Ovary (tissue), 7 donors: ENCODE measurements at regions not wholly inside any gene's neighbourhood (a gene's known extent, or its start where the extent isn't known, plus 50 kb on each side); places are given as distances from the start of the nearest gene placed in this dataset.

ENCODE experiments used
- DNase-seq, 5 donors: peaks; one replicate each; pipeline ENCODE4 v3.0.0-alpha.2; 2019 to 2020
- H3K27ac ChIP-seq, 2 donors: fragments of 200-600 bp; one replicate each; pipeline versions ENCODE4 v1.5.1 to v1.8.0; 2019 to 2022
- H3K27me3 ChIP-seq: fragments of 200-600 bp; one replicate; pipeline ENCODE4 v1.8.0; 2022
- H3K36me3 ChIP-seq: fragments of 200-600 bp; sonication (generic); one replicate; pipeline ENCODE4 v1.5.1; 2019
- H3K4me1 ChIP-seq: one replicate; pipeline ENCODE4 v1.8.1; 2013; ENCODE audit warnings: mild to moderate bottlenecking, moderate library complexity; ENCODE audit not compliant: insufficient read depth
- H3K4me3 ChIP-seq: fragments of 200-600 bp; sonication (generic); one replicate; pipeline ENCODE4 v1.5.1; 2017
- H3K9me3 ChIP-seq, 2 donors: fragments of 200-600 bp in 1 of 2; sonication (generic) in 1 of 2; one replicate each; pipeline versions ENCODE4 v1.5.1 to v1.8.1; 2013 to 2019; ENCODE audit warnings: mild to moderate bottlenecking in 1 of 2, moderate library complexity in 1 of 2
- EP300 ChIP-seq: sonication (generic); formaldehyde crosslinking; IDR thresholded peaks from one replicate; pipeline ENCODE4 v1.6.1; 2017; ENCODE audit warnings: antibody characterized with exemption
- POLR2A ChIP-seq: fragments of 450-650 bp; IDR thresholded peaks from one replicate; pipeline ENCODE4 v1.6.1; 2017; ENCODE audit warnings: antibody characterized with exemption, mild to moderate bottlenecking, moderate library complexity
- WGBS, 3 donors: extraction: QIAGEN DNeasy Blood & Tissue Kit in 1 of 3; methylation state at CpG; one replicate each; pipeline versions ENCODE4 v1.1.5 to v1.1.7; 2013 to 2017; 5-methylcytosine and 5-hydroxymethylcytosine counted together
- intact Hi-C, 4 donors: fragments of 100-400 bp; cut with DNase I; formaldehyde crosslinking; loops; one replicate each; pipeline versions ENCODE4 v1.11.0 to v1.15.1; 2022 to 2023
- TF ChIP-seq, protein P1 (sequence below), 3 donors: fragments of 450-650 bp in 2 of 3; fragments of 200-600 bp in 1 of 3; IDR thresholded peaks; one replicate each; pipeline versions ENCODE4 v1.5.1 to v1.8.0; 2016 to 2022; ENCODE audit warnings: antibody characterized with exemption in 3 of 3, mild to moderate bottlenecking in 1 of 3
- donor health status: DM: no; HTN: no; CAD: no; lungs with moderate emphysema.
- donor health status: DM: no; HTN: no; CAD: no.
- donor health status: Bipolar disorder and iron deficiency.
- donor health status: DM: no; HTN: no; CAD: no.
- donor health status: DM: yes; HTN: yes; CAD: no.

DNA sequence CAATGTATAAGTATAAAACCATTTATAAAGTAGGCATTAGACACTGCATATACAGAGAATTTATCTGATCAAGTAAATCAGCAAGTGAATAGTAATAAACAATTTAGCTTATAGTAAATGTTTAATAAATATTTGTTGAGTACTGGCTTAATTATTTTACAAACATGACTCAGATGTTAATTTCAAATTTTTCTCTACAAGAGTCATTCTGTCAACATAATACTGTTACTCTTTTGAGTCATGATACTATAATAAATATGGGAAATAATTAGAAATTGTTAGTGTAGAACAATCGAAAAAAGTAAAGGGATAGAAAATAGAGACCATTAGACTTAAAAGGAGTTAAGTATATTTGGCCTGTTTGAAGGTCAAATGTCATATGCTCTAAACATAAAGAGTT, 133.6 kb upstream of the MC4R start:
- WGBS, 3 donors: 70 to 73% (median 70%) methylated on average over 1 of the region's 1 CpG
- Histone ChIP-seq H3K9me3 (no peaks in the 10 kb centered on the region), H3K4me1 (no peaks in the 10 kb centered on the region), H3K4me3 (no peak overlapping the region), H3K27me3 (no peaks in the 10 kb centered on the region), H3K27ac (no peak overlapping the region), H3K36me3 (no peaks in the 10 kb centered on the region)
- intact Hi-C loops: no loop called here
- TF ChIP-seq EP300 (no peak), POLR2A (no peak)
- TF ChIP-seq, protein P1, sequence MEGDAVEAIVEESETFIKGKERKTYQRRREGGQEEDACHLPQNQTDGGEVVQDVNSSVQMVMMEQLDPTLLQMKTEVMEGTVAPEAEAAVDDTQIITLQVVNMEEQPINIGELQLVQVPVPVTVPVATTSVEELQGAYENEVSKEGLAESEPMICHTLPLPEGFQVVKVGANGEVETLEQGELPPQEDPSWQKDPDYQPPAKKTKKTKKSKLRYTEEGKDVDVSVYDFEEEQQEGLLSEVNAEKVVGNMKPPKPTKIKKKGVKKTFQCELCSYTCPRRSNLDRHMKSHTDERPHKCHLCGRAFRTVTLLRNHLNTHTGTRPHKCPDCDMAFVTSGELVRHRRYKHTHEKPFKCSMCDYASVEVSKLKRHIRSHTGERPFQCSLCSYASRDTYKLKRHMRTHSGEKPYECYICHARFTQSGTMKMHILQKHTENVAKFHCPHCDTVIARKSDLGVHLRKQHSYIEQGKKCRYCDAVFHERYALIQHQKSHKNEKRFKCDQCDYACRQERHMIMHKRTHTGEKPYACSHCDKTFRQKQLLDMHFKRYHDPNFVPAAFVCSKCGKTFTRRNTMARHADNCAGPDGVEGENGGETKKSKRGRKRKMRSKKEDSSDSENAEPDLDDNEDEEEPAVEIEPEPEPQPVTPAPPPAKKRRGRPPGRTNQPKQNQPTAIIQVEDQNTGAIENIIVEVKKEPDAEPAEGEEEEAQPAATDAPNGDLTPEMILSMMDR (IDR thresholded peaks at IDR 0.05): no peak
- no peak for DNase-seq

DNA sequence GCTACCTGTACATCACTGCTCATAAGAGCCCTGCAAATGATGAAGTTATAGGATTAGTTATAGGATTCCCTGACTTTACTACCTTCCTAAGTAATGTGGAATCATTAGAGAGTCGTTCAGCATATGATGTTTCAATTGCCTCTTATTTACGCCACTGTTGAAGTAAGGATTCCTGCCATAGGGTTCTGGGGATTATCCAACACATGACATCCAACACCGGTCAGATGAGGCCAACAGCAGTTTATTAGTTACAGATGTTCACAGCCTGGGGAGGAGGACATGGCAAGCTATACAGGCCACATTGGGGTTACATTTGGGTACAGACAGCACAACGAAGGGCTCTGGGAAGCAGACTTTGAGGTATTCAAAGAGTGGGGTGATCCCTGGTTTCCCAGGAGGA, 134.1 kb upstream of the MC4R start:
- 65 to 79% (median 78%) methylated on average over 4 of the region's 4 CpGs for WGBS, 3 donors
- DNase-seq: no peak
- Histone ChIP-seq H3K27me3 (no peaks in the 10 kb centered on the region), H3K27ac (no peak overlapping the region), H3K36me3 (no peaks in the 10 kb centered on the region), H3K9me3 (no peaks in the 10 kb centered on the region), H3K4me1 (no peaks in the 10 kb centered on the region), H3K4me3 (no peak overlapping the region)
- intact Hi-C loops: no loop called here
- no peak for TF ChIP-seq EP300
- TF ChIP-seq POLR2A: no peak
- TF ChIP-seq, protein P1 (IDR thresholded peaks at IDR 0.05): no peak

DNA sequence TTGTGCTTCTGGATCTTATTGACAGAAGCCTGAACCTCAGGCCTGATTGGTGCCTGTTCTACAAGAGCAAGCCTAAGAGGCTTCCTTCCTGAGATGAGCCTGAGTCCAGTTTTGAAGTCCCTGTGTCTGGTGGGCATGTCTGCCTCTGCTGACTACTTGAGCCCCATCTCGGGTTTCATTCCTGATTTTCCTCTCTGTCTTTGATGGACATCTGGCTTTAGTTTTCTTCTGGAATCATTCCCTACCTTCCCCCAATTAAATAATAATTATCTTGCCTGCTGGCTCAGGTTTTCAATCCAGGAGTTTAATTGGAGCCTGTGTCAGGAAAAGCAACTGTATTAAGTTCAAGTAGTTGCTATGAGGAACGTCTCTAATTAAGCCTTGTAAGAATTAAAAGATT, 135.5 kb upstream of the MC4R start:
- 65 to 69% (median 67%) methylated on average over 2 of the region's 2 CpGs for WGBS, 3 donors
- TF ChIP-seq, protein P1 (IDR thresholded peaks at IDR 0.05): no peak
- TF ChIP-seq EP300: no peak
- TF ChIP-seq POLR2A: no peak
- H3K27ac ChIP-seq: no peak overlapping the region
- no peaks in the 10 kb centered on the region for H3K36me3 ChIP-seq
- DNase-seq: no peak
- H3K4me1 ChIP-seq: no peaks in the 10 kb centered on the region
- intact Hi-C loops: no loop called here
- no peak overlapping the region for H3K4me3 ChIP-seq
- H3K27me3 ChIP-seq: no peaks in the 10 kb centered on the region
- no peaks in the 10 kb centered on the region for H3K9me3 ChIP-seq

DNA sequence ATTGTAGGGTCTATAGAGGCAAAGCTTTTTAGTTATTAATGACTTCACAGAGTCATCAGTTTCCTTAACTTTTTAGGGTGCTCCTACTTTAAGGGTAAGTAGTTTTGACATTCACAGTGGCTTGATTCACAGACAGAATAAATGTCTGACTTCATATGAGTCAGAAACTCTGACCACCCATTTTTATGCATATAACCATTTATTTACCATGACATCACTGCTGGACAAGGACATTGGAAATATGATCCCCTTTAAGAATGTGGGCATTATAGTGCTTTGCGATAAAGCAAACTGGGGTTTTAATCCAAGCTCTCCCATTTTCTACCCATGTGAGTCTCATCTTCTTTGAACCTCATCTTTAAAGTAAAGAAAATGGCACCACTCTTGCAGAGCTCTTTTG, 162.0 kb upstream of the MC4R start:
- intact Hi-C loops: no loop called here
- no peak overlapping the region for H3K27ac ChIP-seq
- no peaks in the 10 kb centered on the region for H3K9me3 ChIP-seq
- WGBS, 3 donors: 80 to 90% (median 86%) methylated on average over 1 of the region's 1 CpG
- H3K4me1 ChIP-seq: no peaks in the 10 kb centered on the region
- DNase-seq: no peak
- no peak overlapping the region for H3K4me3 ChIP-seq
- no peaks in the 10 kb centered on the region for H3K27me3 ChIP-seq
- TF ChIP-seq POLR2A (no peak), EP300 (no peak)
- TF ChIP-seq, protein P1 (IDR thresholded peaks at IDR 0.05): no peak
- H3K36me3 ChIP-seq: no peaks in the 10 kb centered on the region

DNA sequence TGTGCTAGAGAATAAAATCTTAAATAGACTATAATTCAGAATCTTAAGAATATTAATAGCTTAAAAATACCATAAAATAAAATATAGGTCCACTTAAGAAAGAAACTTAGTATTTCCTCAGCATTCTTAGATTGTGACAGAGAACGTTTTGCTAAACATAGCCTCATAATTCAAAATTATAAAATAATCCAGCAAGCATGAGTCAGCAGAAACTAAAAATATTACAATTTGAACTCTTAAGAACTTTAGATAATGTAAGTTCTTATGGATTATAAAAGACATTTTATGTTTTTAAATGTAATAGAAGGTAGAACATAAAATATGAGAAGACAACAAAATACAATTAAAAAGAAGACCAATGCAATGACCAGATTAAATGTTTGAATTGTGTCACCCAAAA, 164.5 kb upstream of the MC4R start:
- no peaks in the 10 kb centered on the region for H3K9me3 ChIP-seq
- H3K27me3 ChIP-seq: no peaks in the 10 kb centered on the region
- H3K4me1 ChIP-seq: no peaks in the 10 kb centered on the region
- TF ChIP-seq POLR2A (no peak), EP300 (no peak)
- TF ChIP-seq, protein P1 (IDR thresholded peaks at IDR 0.05): no peak
- H3K36me3 ChIP-seq: no peaks in the 10 kb centered on the region
- no peak overlapping the region for H3K27ac ChIP-seq
- H3K4me3 ChIP-seq: no peak overlapping the region
- no peak for DNase-seq
- intact Hi-C loops: no loop called here
- 24 to 44% (median 26%) methylated on average over 1 of the region's 1 CpG for WGBS, 3 donors
